ENCODE measurements at regions not wholly inside any gene's neighbourhood (a gene's known extent, or its start where the extent isn't known, plus 50 kb on each side); places are given as distances from the start of the nearest gene placed in this dataset.

DNA sequence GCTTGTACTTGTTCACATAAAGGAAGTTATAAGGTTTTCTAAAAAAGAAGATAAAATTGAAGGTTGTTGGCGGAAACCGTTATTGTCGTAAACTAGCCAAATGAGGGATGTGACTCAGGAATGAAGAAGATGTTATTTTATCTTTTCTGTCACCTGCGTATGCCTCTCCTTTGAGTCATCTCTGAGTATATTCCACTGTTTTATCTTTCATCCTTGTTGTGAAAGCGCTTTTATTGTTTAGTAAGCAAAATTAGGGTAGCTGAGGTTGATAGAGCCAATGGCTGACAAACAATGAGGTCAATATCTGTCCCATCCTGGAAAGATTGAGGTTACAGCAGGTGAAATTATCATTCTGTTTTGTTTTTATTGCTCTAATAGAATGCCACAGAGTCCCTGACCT is 105.0 kb downstream of the TUSC1 start:
- Mint-ChIP-seq H3K27ac (no peak overlapping the region), H3K4me3 (ENCODE audit: low read depth) (no peak overlapping the region), H3K36me3 (ENCODE audit: insufficient read depth) (no peaks in the 10 kb centered on the region), H3K9me3 (ENCODE audit: low read depth) (no peaks in the 10 kb centered on the region), H3K4me1 (ENCODE audit: low read depth) (no peaks in the 10 kb centered on the region), H3K27me3 (no peaks in the 10 kb centered on the region)
- no peak for DNase-seq (ENCODE audit: low spot score, unreplicated experiment)
- TF ChIP-seq, protein P1, sequence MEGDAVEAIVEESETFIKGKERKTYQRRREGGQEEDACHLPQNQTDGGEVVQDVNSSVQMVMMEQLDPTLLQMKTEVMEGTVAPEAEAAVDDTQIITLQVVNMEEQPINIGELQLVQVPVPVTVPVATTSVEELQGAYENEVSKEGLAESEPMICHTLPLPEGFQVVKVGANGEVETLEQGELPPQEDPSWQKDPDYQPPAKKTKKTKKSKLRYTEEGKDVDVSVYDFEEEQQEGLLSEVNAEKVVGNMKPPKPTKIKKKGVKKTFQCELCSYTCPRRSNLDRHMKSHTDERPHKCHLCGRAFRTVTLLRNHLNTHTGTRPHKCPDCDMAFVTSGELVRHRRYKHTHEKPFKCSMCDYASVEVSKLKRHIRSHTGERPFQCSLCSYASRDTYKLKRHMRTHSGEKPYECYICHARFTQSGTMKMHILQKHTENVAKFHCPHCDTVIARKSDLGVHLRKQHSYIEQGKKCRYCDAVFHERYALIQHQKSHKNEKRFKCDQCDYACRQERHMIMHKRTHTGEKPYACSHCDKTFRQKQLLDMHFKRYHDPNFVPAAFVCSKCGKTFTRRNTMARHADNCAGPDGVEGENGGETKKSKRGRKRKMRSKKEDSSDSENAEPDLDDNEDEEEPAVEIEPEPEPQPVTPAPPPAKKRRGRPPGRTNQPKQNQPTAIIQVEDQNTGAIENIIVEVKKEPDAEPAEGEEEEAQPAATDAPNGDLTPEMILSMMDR (IDR thresholded peaks at IDR 0.05; ENCODE audit: unreplicated experiment) = no peak

DNA sequence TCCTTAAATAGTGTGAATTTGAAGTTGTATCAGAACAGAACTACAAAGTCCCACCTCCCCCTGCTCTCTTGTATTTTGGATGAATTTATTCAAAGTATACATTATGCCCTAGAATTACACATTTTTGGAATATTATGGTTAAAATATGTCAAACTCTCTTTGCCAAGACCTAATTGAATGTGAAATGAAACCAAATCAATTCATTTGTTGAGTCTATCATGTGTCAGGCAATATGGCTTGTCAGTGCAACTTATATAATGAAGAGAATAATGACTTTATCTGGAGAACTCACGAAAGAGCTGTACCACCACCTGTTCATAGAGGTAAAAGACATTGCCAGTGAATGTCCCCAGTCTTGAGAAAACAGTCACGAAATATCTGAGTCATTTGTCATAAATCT is 106.8 kb downstream of the TUSC1 start:
- Mint-ChIP-seq H3K27ac (no peak overlapping the region), H3K9me3 (ENCODE audit: low read depth) (no peaks in the 10 kb centered on the region), H3K4me3 (ENCODE audit: low read depth) (no peak overlapping the region), H3K4me1 (ENCODE audit: low read depth) (peaks cover 2% of the 10 kb centered on the region), H3K36me3 (ENCODE audit: insufficient read depth) (no peaks in the 10 kb centered on the region), H3K27me3 (no peaks in the 10 kb centered on the region)
- no peak for DNase-seq (ENCODE audit: low spot score, unreplicated experiment)
- TF ChIP-seq, protein P1 (IDR thresholded peaks at IDR 0.05; ENCODE audit: unreplicated experiment) = no peak

DNA sequence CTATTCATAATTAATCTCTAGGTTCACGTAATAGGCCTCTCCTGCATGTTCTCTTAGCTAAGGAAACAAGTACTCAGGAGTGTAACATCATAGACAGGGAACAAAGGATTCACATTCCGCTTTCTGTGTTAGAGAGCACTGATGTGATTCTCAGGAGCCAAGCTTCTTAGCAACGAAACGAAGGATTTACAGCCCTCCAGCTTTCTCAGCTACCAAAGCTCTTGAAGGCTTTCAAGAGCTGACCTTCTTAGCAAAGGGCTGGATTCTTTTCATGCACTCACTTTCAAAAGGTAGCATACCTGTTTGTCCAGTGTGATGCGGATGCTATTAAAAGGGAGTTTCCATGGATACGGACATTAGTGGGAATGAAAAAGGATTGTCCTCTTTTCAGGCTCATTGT is 107.4 kb downstream of the TUSC1 start:
- no peak for DNase-seq (ENCODE audit: low spot score, unreplicated experiment)
- no peak overlapping the region for H3K27ac Mint-ChIP-seq
- H3K27me3 Mint-ChIP-seq = no peaks in the 10 kb centered on the region
- H3K36me3 Mint-ChIP-seq (ENCODE audit: insufficient read depth) = no peaks in the 10 kb centered on the region
- H3K4me3 Mint-ChIP-seq (ENCODE audit: low read depth) = no peak overlapping the region
- H3K9me3 Mint-ChIP-seq (ENCODE audit: low read depth) = no peaks in the 10 kb centered on the region
- TF ChIP-seq, protein P1 (IDR thresholded peaks at IDR 0.05; ENCODE audit: unreplicated experiment) = no peak
- H3K4me1 Mint-ChIP-seq (ENCODE audit: low read depth) = peaks cover 2% of the 10 kb centered on the region

DNA sequence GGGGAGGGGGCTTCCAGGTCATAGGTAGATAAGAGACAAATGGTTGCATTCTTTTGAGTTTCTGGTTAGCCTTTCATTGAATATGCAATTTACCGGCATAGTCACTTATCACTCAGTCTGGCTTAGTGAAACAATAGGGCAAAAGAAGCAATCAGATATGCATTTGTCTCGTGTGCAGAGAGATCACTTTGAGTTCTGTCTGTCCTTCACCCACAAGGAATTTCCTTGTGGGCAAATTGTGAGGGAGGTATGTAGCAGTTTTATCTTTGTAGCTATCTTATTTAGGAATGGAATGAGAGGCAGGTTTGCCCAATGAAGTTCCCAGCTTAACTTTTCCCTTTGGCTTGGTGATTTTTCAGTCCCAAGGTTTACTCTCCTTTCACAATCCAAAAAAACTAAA is 116.1 kb downstream of the TUSC1 start:
- TF ChIP-seq, protein P1 (IDR thresholded peaks at IDR 0.05; ENCODE audit: unreplicated experiment) = no peak
- DNase-seq (ENCODE audit: low spot score, unreplicated experiment) = no peak
- Mint-ChIP-seq H3K27ac (no peak overlapping the region), H3K4me1 (ENCODE audit: low read depth) (peaks cover 4% of the 10 kb centered on the region), H3K27me3 (no peaks in the 10 kb centered on the region), H3K4me3 (ENCODE audit: low read depth) (no peak overlapping the region), H3K9me3 (ENCODE audit: low read depth) (no peaks in the 10 kb centered on the region), H3K36me3 (ENCODE audit: insufficient read depth) (no peaks in the 10 kb centered on the region)

DNA sequence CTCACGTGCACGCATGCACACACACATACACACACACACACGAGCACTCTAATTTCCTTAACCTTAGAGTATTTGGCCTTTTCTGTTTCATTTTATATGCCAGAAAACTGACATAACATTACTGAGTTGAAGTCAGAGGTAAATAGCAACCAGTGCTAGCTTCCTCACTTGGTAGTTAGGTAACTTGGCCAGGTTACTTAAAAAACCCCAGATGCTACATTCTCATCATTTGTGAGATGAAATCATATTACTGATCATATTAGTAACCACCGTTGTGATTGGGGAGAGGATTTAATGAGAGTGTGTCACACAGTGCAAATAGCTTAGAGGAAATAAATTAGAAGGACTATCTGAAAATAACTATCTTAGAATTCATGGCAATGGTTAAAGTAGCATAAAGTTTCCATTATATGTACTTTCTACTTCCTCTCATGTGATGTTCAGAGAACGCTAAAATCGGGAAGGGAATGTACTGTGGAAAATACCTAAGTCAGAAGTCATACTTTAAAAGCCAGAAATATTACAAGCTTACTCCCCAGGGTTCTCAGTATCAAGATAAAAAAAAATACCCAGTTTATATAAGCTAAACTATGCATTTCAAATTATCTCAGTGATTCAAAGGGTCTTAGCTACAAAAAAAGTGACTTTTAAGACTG is 120.5 kb downstream of the TUSC1 start:
- H3K4me3 Mint-ChIP-seq (ENCODE audit: low read depth) = no peak overlapping the region
- H3K9me3 Mint-ChIP-seq (ENCODE audit: low read depth) = no peaks in the 10 kb centered on the region
- no peak overlapping the region for H3K27ac Mint-ChIP-seq

More for the DNA sequence above, 120.5 kb downstream of the TUSC1 start:
- DNase-seq (ENCODE audit: low spot score, unreplicated experiment) = no peak
- H3K27me3 Mint-ChIP-seq = no peaks in the 10 kb centered on the region
- TF ChIP-seq, protein P1 (IDR thresholded peaks at IDR 0.05; ENCODE audit: unreplicated experiment) = no peak
- peaks cover 2% of the 10 kb centered on the region for H3K4me1 Mint-ChIP-seq (ENCODE audit: low read depth)
- no peaks in the 10 kb centered on the region for H3K36me3 Mint-ChIP-seq (ENCODE audit: insufficient read depth)
